ENCODE measurements at regions not wholly inside any gene's neighbourhood (a gene's known extent, or its start where the extent isn't known, plus 50 kb on each side); places are given as distances from the start of the nearest gene placed in this dataset.
"Not testable (repeated sequence)": the region's sequence is repeated elsewhere in the genome, so short reads cannot be mapped to it uniquely, and the experiment has no call there.

- Histone ChIP-seq H3K4me3 (ENCODE audit: low read depth in 1 of 3, low read length in 3 of 3) (no peak overlapping the region), H3K4me1 (ENCODE audit: control insufficient read depth in 4 of 4, insufficient read depth in 4 of 4, low read length in 3 of 4) (peaks cover 0 to 10% (median 3%) of the 10 kb centered on the region in 4 donors), H3K36me3 (ENCODE audit: control insufficient read depth in 4 of 4, insufficient read depth in 3 of 4, low read depth in 1 of 4, low read length in 3 of 4) (no peaks in the 10 kb centered on the region), H3K9me3 (ENCODE audit: control insufficient read depth in 4 of 4, low read length in 3 of 4) (no peaks in the 10 kb centered on the region), H3K9ac (ENCODE audit: low read depth in 1 of 2, low read length in 2 of 2) (no peak overlapping the region), H3K27ac (ENCODE audit: low read depth in 1 of 2, low read length in 2 of 2) (no peak overlapping the region), H3K27me3 (ENCODE audit: control insufficient read depth in 4 of 4, insufficient read depth in 4 of 4, low read length in 3 of 4) (no peaks in the 10 kb centered on the region)
- no peak for TF ChIP-seq FOXA2 (IDR thresholded peaks at IDR 0.05)
- TF ChIP-seq, protein P1, sequence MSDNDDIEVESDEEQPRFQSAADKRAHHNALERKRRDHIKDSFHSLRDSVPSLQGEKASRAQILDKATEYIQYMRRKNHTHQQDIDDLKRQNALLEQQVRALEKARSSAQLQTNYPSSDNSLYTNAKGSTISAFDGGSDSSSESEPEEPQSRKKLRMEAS (IDR thresholded peaks at IDR 0.05), result no peak
- 98% methylated on average over 3 of the region's 3 CpGs for WGBS
- no peak for DNase-seq (ENCODE audit: low spot score)
Measured at GRCh38 chr2:8558096-8558495, 123.8 kb upstream of the ID2 start.

DNA sequence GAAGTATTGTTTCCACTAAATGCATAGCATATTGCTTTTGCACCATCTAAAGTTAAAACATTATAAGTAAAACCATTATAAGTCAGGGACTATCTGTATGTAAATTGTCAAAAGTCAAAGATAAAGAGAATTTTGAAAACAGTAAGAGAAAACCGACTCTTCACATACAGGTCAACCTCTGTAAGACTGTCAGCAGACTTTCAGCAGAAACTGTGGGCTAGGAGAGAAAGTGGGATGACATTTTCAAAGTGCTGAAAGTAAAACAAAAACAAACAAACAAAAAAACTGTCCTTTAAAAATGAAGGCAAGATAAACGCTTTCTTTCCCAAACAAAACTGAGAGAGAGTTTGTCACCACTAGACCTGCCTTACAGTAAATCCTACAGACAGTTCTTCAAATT lies 122.9 kb upstream of the ID2 start:
- no peak for DNase-seq (ENCODE audit: low spot score)
- TF ChIP-seq FOXA2 (IDR thresholded peaks at IDR 0.05), result no peak
- TF ChIP-seq RAD21 (IDR thresholded peaks at IDR 0.05), result no peak
- TF ChIP-seq CTCF (IDR thresholded peaks at IDR 0.05; ENCODE audit: low read depth, low read length, missing input control), result no peak
- no peak for TF ChIP-seq EGR1 (IDR thresholded peaks at IDR 0.05; ENCODE audit: low read depth in 2 of 2)
- TF ChIP-seq ZBTB33 (IDR thresholded peaks at IDR 0.05), result no peak
- no peak for TF ChIP-seq FOXA1 (IDR thresholded peaks at IDR 0.05)
- TF ChIP-seq, protein P2, sequence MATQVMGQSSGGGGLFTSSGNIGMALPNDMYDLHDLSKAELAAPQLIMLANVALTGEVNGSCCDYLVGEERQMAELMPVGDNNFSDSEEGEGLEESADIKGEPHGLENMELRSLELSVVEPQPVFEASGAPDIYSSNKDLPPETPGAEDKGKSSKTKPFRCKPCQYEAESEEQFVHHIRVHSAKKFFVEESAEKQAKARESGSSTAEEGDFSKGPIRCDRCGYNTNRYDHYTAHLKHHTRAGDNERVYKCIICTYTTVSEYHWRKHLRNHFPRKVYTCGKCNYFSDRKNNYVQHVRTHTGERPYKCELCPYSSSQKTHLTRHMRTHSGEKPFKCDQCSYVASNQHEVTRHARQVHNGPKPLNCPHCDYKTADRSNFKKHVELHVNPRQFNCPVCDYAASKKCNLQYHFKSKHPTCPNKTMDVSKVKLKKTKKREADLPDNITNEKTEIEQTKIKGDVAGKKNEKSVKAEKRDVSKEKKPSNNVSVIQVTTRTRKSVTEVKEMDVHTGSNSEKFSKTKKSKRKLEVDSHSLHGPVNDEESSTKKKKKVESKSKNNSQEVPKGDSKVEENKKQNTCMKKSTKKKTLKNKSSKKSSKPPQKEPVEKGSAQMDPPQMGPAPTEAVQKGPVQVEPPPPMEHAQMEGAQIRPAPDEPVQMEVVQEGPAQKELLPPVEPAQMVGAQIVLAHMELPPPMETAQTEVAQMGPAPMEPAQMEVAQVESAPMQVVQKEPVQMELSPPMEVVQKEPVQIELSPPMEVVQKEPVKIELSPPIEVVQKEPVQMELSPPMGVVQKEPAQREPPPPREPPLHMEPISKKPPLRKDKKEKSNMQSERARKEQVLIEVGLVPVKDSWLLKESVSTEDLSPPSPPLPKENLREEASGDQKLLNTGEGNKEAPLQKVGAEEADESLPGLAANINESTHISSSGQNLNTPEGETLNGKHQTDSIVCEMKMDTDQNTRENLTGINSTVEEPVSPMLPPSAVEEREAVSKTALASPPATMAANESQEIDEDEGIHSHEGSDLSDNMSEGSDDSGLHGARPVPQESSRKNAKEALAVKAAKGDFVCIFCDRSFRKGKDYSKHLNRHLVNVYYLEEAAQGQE (IDR thresholded peaks at IDR 0.05), result no peak
- H3K27ac ChIP-seq (ENCODE audit: low read depth in 1 of 2, low read length in 2 of 2), result no peak overlapping the region
- no peaks in the 10 kb centered on the region for H3K36me3 ChIP-seq (ENCODE audit: control insufficient read depth in 4 of 4, insufficient read depth in 3 of 4, low read depth in 1 of 4, low read length in 3 of 4)
- no peak overlapping the region for H3K9ac ChIP-seq (ENCODE audit: low read depth in 1 of 2, low read length in 2 of 2)
- H3K4me1 ChIP-seq (ENCODE audit: control insufficient read depth in 4 of 4, insufficient read depth in 4 of 4, low read length in 3 of 4), result peaks cover 0 to 4% (median 1%) of the 10 kb centered on the region in 4 donors
- no peaks in the 10 kb centered on the region for H3K27me3 ChIP-seq (ENCODE audit: control insufficient read depth in 4 of 4, insufficient read depth in 4 of 4, low read length in 3 of 4)
- H3K9me3 ChIP-seq (ENCODE audit: control insufficient read depth in 4 of 4, low read length in 3 of 4), result no peaks in the 10 kb centered on the region
- WGBS, result 95% methylated on average over 2 of the region's 2 CpGs
- no peak overlapping the region for H3K4me3 ChIP-seq (ENCODE audit: low read depth in 1 of 3, low read length in 3 of 3)

DNA sequence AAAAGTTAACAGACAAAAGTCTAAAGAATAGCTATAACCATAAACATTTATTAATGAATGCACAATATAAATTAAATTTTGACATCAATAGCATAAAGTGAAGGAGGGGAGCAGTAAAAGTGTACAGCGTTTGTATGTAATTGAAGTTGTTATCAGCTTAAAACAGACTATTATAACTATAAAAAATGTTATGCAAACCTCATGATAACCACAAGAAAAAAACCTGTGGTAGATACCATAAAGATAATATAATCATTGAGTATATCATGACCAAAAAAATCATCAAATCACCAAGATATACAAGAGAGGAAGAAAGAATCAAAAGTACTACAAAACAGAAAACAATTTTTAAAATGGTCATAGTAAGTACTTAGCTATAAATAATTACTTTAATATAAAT lies 122.1 kb upstream of the ID2 start:
- Histone ChIP-seq H3K9me3 (ENCODE audit: control insufficient read depth in 4 of 4, low read length in 3 of 4) (no peaks in the 10 kb centered on the region), H3K27me3 (ENCODE audit: control insufficient read depth in 4 of 4, insufficient read depth in 4 of 4, low read length in 3 of 4) (no peaks in the 10 kb centered on the region), H3K4me3 (ENCODE audit: low read depth in 1 of 3, low read length in 3 of 3) (no peak overlapping the region), H3K27ac (ENCODE audit: low read depth in 1 of 2, low read length in 2 of 2) (no peak overlapping the region), H3K4me1 (ENCODE audit: control insufficient read depth in 4 of 4, insufficient read depth in 4 of 4, low read length in 3 of 4) (no peaks in the 10 kb centered on the region), H3K36me3 (ENCODE audit: control insufficient read depth in 4 of 4, insufficient read depth in 3 of 4, low read depth in 1 of 4, low read length in 3 of 4) (no peaks in the 10 kb centered on the region), H3K9ac (ENCODE audit: low read depth in 1 of 2, low read length in 2 of 2) (no peak overlapping the region)
- WGBS, result 77% methylated on average over 1 of the region's 1 CpG
- TF ChIP-seq CTCF (IDR thresholded peaks at IDR 0.05; ENCODE audit: low read depth, low read length, missing input control) (no peak), GABPA (IDR thresholded peaks at IDR 0.05 in 1 of 2, conservative IDR thresholded peaks at IDR 0.05 in 1 of 2) (no peak), TAF1 (conservative IDR thresholded peaks at IDR 0.05) (no peak), FOXA2 (IDR thresholded peaks at IDR 0.05) (no peak), HNF4A (conservative IDR thresholded peaks at IDR 0.05) (no peak)
- DNase-seq (ENCODE audit: low spot score), result no peak

GRCh38 chr2:8561692-8562091 lies 120.2 kb upstream of the ID2 start:
- WGBS, result 99% methylated on average over 1 of the region's 2 CpGs
- not testable (repeated sequence) for H3K9ac ChIP-seq (ENCODE audit: low read depth in 1 of 2, low read length in 2 of 2); DNase-seq (ENCODE audit: low spot score); H3K27me3 ChIP-seq (ENCODE audit: control insufficient read depth in 4 of 4, insufficient read depth in 4 of 4, low read length in 3 of 4); H3K9me3 ChIP-seq (ENCODE audit: control insufficient read depth in 4 of 4, low read length in 3 of 4); H3K36me3 ChIP-seq (ENCODE audit: control insufficient read depth in 4 of 4, insufficient read depth in 3 of 4, low read depth in 1 of 4, low read length in 3 of 4); H3K4me1 ChIP-seq (ENCODE audit: control insufficient read depth in 4 of 4, insufficient read depth in 4 of 4, low read length in 3 of 4); H3K4me3 ChIP-seq (ENCODE audit: low read depth in 1 of 3, low read length in 3 of 3); H3K27ac ChIP-seq (ENCODE audit: low read depth in 1 of 2, low read length in 2 of 2)
